Heart right ventricle (tissue), 16 donors: ENCODE measurements at regions not wholly inside any gene's neighbourhood (a gene's known extent, or its start where the extent isn't known, plus 50 kb on each side); places are given as distances from the start of the nearest gene placed in this dataset.

Experiments
- ATAC-seq, 8 donors: fragments of 200-7000 bp; cut with Tn5 transposase; one replicate each; pipeline ENCODE4 v1.9.1; 2020; ENCODE audit warnings: mild to moderate bottlenecking in 8 of 8, moderate library complexity in 8 of 8, moderate number of reproducible peaks in 1 of 8
- DNase-seq, 2 donors: peaks; one replicate each; pipeline ENCODE4 v3.0.0-alpha.2; 2020
- H3K27ac ChIP-seq, 10 donors: fragments of 200-600 bp; sonication (generic) in 2 of 10; one replicate each; pipeline versions ENCODE4 v1.5.0 to v1.8.0; 2020 to 2022; ENCODE audit warnings: mild to moderate bottlenecking in 3 of 10
- H3K27me3 ChIP-seq, 7 donors: fragments of 200-600 bp; one replicate each; pipeline ENCODE4 v1.8.0; 2021 to 2022; ENCODE audit warnings: mild to moderate bottlenecking in 2 of 7
- H3K36me3 ChIP-seq, 9 donors: fragments of 200-600 bp; sonication (generic) in 1 of 9; one replicate each; pipeline versions ENCODE4 v1.5.0 to v1.8.0; 2020 to 2022; ENCODE audit warnings: mild to moderate bottlenecking in 2 of 9
- H3K4me1 ChIP-seq, 9 donors: fragments of 200-600 bp; sonication (generic) in 1 of 9; one replicate each; pipeline versions ENCODE4 v1.5.0 to v1.8.0; 2020 to 2022; ENCODE audit warnings: mild to moderate bottlenecking in 4 of 9
- H3K4me3 ChIP-seq, 10 donors: fragments of 200-600 bp; sonication (generic) in 2 of 10; one replicate each; pipeline versions ENCODE4 v1.5.0 to v1.8.0; 2020 to 2022; ENCODE audit warnings: mild to moderate bottlenecking in 7 of 10, moderate library complexity in 2 of 10
- H3K9me3 ChIP-seq, 11 donors: fragments of 200-600 bp in 10 of 11; sonication (generic) in 2 of 11; one replicate each; pipeline versions ENCODE4 v1.5.0 to v1.8.0; 2013 to 2022; ENCODE audit warnings: mild to moderate bottlenecking in 2 of 11, control low read depth in 1 of 11, moderate library complexity in 1 of 11
- CTCF ChIP-seq, 9 donors: fragments of 200-600 bp; sonication (generic) in 2 of 9; IDR thresholded peaks; one replicate each; pipeline versions ENCODE4 v1.5.0 to v1.8.0; 2021 to 2022; ENCODE audit warnings: antibody characterized with exemption in 9 of 9, mild to moderate bottlenecking in 5 of 9, moderate library complexity in 1 of 9
- WGBS, 2 donors: extraction: QIAGEN DNeasy Blood & Tissue Kit; methylation state at CpG; one replicate each; pipeline ENCODE4 v1.1.7; 2013; ENCODE audit warnings: inconsistent platforms in 1 of 2; 5-methylcytosine and 5-hydroxymethylcytosine counted together
- intact Hi-C, 10 donors: fragments of 100-400 bp; cut with DNase I; formaldehyde crosslinking; loops; one replicate each; pipeline versions ENCODE4 v1.11.1 to v1.14.2; 2022
- donor health status: Arrhythmogenic right ventricular cardiomyopathy.
- donor health status: ischemic (EF 13 %, LVEDD 7.1; RV severe dilation, severe dysfunction).
- donor health status: healthy with polysubstance abuse.
- donor health status: DM: no; HTN: yes; CAD: no.
- donor health status: DM: no; HTN: no; CAD: no.
- donor health status: ischemic (EF 25% LVEDD 6.9; RV normal size, moderate dysfunction).
- donor health status: ischemic (EF 25% LVEDD 5.7; RV mildly dilated, moderate dysfunction).
- donor health status: healthy.
- donor health status: DM: yes; HTN: yes; CAD: no.
- donor health status: Ischemic cardiomyopathy.
- donor health status: ischemic (EF 35%, LVEDD 5.7; RV mildly dilated, moderate dysfunction).
- donor health status: nonischemic (EF 11% LVEDD 7.7; RV severe dilation, severe dysfunction).
- donor health status: DM: yes; HTN: yes; CAD: no.
- donor health status: PGD.
- donor health status: ischemic (EF 29% LVEDD 5.4; RV normal size, mild dysfunction).
- donor health status: nonischemic (EF 23%, LVEDD 6.1; RV moderate dilation, normal function).

GRCh38 chr6:26232306-26232939 is 132.6 kb upstream of the BTN3A2 start:
- ATAC-seq (no peak), DNase-seq (no peak)
- intact Hi-C loops: loop anchor here in 2 of 10 donors (5.0 to 10.0 kb wide), 2 partner anchors 40 to 52 kb away; a partner anchor contains a TSS
- H3K4me3 ChIP-seq: peak overlapping the region in 2 of 10 donors; percentile 62 to 67
- peaks cover 4 to 69% (median 50%) of the 10 kb centered on the region in 7 donors for H3K27me3 ChIP-seq
- WGBS, 2 donors: 61 to 73% methylated on average over 7 of the region's 7 CpGs
- peak overlapping the region in 1 of 10 donors; percentile 92 for H3K27ac ChIP-seq
- H3K4me1 ChIP-seq: peaks cover 0 to 46% (median 15%) of the 10 kb centered on the region in 9 donors
- no peak for TF ChIP-seq CTCF (IDR thresholded peaks at IDR 0.05)
- no peaks in the 10 kb centered on the region for H3K9me3 ChIP-seq
- no peaks in the 10 kb centered on the region for H3K36me3 ChIP-seq

GRCh38 chr6:26232940-26233648 is 131.9 kb upstream of the BTN3A2 start:
- intact Hi-C loops: loop anchor here in 2 of 10 donors (5.0 to 10.0 kb wide), 2 partner anchors 39 to 52 kb away; a partner anchor contains a TSS
- ATAC-seq (no peak), DNase-seq (no peak)
- H3K27ac ChIP-seq: peak overlapping the region in 2 of 10 donors; percentile 61 to 92
- H3K4me1 ChIP-seq: peaks cover 0 to 46% (median 15%) of the 10 kb centered on the region in 9 donors
- H3K36me3 ChIP-seq: no peaks in the 10 kb centered on the region
- H3K27me3 ChIP-seq: peaks cover 4 to 74% (median 55%) of the 10 kb centered on the region in 7 donors
- TF ChIP-seq CTCF (IDR thresholded peaks at IDR 0.05): no peak
- H3K9me3 ChIP-seq: no peaks in the 10 kb centered on the region
- WGBS, 2 donors: 15 to 16% methylated on average over 34 of the region's 34 CpGs
- H3K4me3 ChIP-seq: peak overlapping the region in 9 of 10 donors; percentile 37 to 67 (median 55)

- Histone ChIP-seq H3K4me3 (peak overlapping the region; percentile 0 to 67 (median 55)), H3K27ac (peak overlapping the region in 9 of 10 donors; percentile 7 to 92 (median 49)), H3K9me3 (no peaks in the 10 kb centered on the region), H3K36me3 (no peaks in the 10 kb centered on the region), H3K4me1 (peaks cover 0 to 46% (median 15%) of the 10 kb centered on the region in 9 donors), H3K27me3 (peaks cover 4 to 82% (median 62%) of the 10 kb centered on the region in 7 donors)
- peak; percentile 56 to 83 (median 72) for ATAC-seq
- TF ChIP-seq CTCF (IDR thresholded peaks at IDR 0.05): no peak
- peak in 1 of 2 donors; percentile 37 for DNase-seq
- WGBS, 2 donors: 0 to 1% methylated on average over 32 of the region's 32 CpGs
- intact Hi-C loops: loop anchor here in 2 of 10 donors (5.0 to 10.0 kb wide), 2 partner anchors 38 to 51 kb away; a partner anchor contains a TSS
These were observed 131.2 kb upstream of the BTN3A2 start for GRCh38 chr6:26233649-26234420.
